GM21786 (cell line): ENCODE measurements at regions not wholly inside any gene's neighbourhood (a gene's known extent, or its start where the extent isn't known, plus 50 kb on each side); places are given as distances from the start of the nearest gene placed in this dataset.

Experiments used
- ATAC-seq: cut with Tn5 transposase; IDR thresholded peaks from one replicate; pipeline ENCODE4 v1.9.1; 2021; ENCODE audit not compliant: unreplicated experiment

- ATAC-seq = no peak
Observed at GRCh38 chr12:77319166-77319565, 253.8 kb upstream of the E2F7 start.

GRCh38 chr12:77315407-77315806 lies 250.0 kb upstream of the E2F7 start:
- ATAC-seq = no peak

GRCh38 chr12:77314378-77315052 lies 249.1 kb upstream of the E2F7 start:
- no peak for ATAC-seq

- no peak for ATAC-seq
Observed at GRCh38 chr12:77308056-77308455, 242.7 kb upstream of the E2F7 start.

- no peak for ATAC-seq
Observed at GRCh38 chr12:77300811-77301210, 235.4 kb upstream of the E2F7 start.

- ATAC-seq = no peak
Observed at GRCh38 chr12:77299910-77300669, 234.7 kb upstream of the E2F7 start.

- ATAC-seq = no peak
Observed at GRCh38 chr12:77299001-77299400, 233.6 kb upstream of the E2F7 start.

GRCh38 chr12:77294016-77294415 lies 228.6 kb upstream of the E2F7 start:
- ATAC-seq = no peak

- no peak for ATAC-seq
Observed at GRCh38 chr12:77274926-77275325, 209.6 kb upstream of the E2F7 start.

- no peak for ATAC-seq
Observed at GRCh38 chr12:77273898-77274297, 208.5 kb upstream of the E2F7 start.

GRCh38 chr12:77256956-77257355 lies 191.6 kb upstream of the E2F7 start:
- no peak for ATAC-seq

- no peak for ATAC-seq
Observed at GRCh38 chr12:77253321-77253720, 188.0 kb upstream of the E2F7 start.

GRCh38 chr12:77251799-77252198 lies 186.4 kb upstream of the E2F7 start:
- no peak for ATAC-seq

- ATAC-seq = no peak
Observed at GRCh38 chr12:77249892-77250291, 184.5 kb upstream of the E2F7 start.

- ATAC-seq = no peak
Observed at GRCh38 chr12:77248036-77248435, 182.7 kb upstream of the E2F7 start.

GRCh38 chr12:77247542-77247941 lies 182.2 kb upstream of the E2F7 start:
- no peak for ATAC-seq

GRCh38 chr12:77243345-77243744 lies 178.0 kb upstream of the E2F7 start:
- ATAC-seq = no peak

- ATAC-seq = no peak
Observed at GRCh38 chr12:77239617-77240016, 174.2 kb upstream of the E2F7 start.

GRCh38 chr12:77238335-77238734 lies 173.0 kb upstream of the E2F7 start:
- ATAC-seq = no peak

- ATAC-seq = no peak
Observed at GRCh38 chr12:77237896-77238295, 172.5 kb upstream of the E2F7 start.

GRCh38 chr12:77236066-77236465 lies 170.7 kb upstream of the E2F7 start:
- ATAC-seq = no peak

GRCh38 chr12:77232045-77232444 lies 166.7 kb upstream of the E2F7 start:
- no peak for ATAC-seq

GRCh38 chr12:77231501-77231918 lies 166.1 kb upstream of the E2F7 start:
- ATAC-seq = no peak
